ENCODE measurements at regions not wholly inside any gene's neighbourhood (a gene's known extent, or its start where the extent isn't known, plus 50 kb on each side); places are given as distances from the start of the nearest gene placed in this dataset.

DNA sequence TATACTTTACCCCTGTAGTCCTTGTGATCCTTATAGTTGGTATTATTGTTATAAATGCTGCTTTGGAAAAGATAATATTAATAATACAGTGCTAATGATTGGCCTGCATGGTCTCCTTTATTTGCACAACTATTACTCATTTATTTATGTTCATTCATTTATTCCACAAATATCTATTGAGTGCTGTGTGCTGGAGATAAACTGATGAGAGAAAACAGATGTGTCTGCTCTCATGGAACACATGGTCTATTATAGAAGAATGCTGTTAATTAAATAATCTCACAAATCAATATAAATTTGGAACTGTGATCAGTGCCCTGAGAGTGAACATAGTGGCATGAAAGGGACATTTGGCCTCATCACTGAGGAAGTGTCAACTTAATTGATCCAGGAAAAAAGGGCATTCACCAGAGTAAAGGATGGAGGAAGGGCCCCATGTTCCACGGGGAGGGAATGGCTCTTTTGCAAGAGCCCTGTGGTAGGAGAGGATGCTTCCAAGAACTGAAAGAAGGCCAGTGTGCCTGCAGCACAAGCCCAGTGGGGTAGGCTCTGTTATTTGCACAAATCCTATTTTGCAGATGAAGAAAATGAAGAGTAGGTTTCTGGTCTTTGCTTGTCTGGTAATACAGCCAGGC, 91.5 kb upstream of the STK39 start:
- DNase-seq (ENCODE audit: low read depth in 1 of 2, low spot score in 1 of 2): no peak
- Histone ChIP-seq H3K27ac (no peak overlapping the region), H3K36me3 (no peaks in the 10 kb centered on the region), H3K27me3 (no peaks in the 10 kb centered on the region), H3K4me3 (no peak overlapping the region), H3K9me3 (ENCODE audit: low read depth) (no peaks in the 10 kb centered on the region), H3K4me1 (ENCODE audit: low read depth) (no peaks in the 10 kb centered on the region)
- TF ChIP-seq, protein P1, sequence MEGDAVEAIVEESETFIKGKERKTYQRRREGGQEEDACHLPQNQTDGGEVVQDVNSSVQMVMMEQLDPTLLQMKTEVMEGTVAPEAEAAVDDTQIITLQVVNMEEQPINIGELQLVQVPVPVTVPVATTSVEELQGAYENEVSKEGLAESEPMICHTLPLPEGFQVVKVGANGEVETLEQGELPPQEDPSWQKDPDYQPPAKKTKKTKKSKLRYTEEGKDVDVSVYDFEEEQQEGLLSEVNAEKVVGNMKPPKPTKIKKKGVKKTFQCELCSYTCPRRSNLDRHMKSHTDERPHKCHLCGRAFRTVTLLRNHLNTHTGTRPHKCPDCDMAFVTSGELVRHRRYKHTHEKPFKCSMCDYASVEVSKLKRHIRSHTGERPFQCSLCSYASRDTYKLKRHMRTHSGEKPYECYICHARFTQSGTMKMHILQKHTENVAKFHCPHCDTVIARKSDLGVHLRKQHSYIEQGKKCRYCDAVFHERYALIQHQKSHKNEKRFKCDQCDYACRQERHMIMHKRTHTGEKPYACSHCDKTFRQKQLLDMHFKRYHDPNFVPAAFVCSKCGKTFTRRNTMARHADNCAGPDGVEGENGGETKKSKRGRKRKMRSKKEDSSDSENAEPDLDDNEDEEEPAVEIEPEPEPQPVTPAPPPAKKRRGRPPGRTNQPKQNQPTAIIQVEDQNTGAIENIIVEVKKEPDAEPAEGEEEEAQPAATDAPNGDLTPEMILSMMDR (IDR thresholded peaks at IDR 0.05; ENCODE audit: low read depth, low read length): no peak

DNA sequence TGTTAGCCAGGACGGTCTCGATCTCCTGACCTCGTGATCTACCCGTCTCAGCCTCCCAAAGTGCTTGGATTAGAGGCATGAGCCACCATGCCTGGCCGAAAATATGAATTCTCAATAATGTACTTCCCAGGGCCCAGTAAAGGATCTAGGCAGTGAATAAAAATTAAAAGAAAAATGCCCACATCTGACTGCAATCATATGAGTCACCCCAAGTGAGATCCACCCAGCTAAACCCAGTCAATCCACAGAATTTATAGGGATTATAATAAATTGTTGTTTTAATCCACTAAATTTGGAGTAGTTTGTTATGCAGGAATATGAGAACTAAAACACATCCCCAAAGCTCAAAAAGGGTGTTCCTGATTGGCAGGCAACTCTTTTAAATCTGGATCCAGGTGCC, 93.5 kb upstream of the STK39 start:
- Histone ChIP-seq H3K27ac (no peak overlapping the region), H3K9me3 (ENCODE audit: low read depth) (no peaks in the 10 kb centered on the region), H3K27me3 (no peaks in the 10 kb centered on the region), H3K4me3 (no peak overlapping the region), H3K4me1 (ENCODE audit: low read depth) (no peaks in the 10 kb centered on the region), H3K36me3 (no peaks in the 10 kb centered on the region)
- DNase-seq (ENCODE audit: low read depth in 1 of 2, low spot score in 1 of 2): no peak
- TF ChIP-seq, protein P1 (IDR thresholded peaks at IDR 0.05; ENCODE audit: low read depth, low read length): no peak

GRCh38 chr2:168343586-168343985, 96.2 kb upstream of the STK39 start:
- Histone ChIP-seq H3K4me3 (no peak overlapping the region), H3K4me1 (ENCODE audit: low read depth) (no peaks in the 10 kb centered on the region)

DNA sequence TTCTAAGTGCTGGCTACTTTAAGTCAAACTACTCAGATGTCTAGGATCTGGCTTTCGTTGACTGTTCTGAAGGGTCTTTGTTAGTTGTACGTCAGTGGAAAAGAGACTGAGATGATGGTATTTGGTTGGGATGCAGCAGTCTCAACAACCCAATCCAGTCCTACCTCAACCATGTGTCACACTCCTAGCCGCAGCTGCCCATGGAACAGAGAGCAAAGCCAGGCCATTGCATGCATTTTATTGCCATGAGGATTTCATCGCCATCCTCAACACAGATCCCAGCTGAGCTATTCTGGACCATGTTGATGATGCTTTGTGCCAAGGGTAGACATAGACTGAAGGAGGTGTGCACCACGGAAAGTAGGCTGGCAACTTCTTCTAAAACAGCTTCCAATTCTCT, 97.3 kb upstream of the STK39 start:
- TF ChIP-seq, protein P1 (IDR thresholded peaks at IDR 0.05; ENCODE audit: low read depth, low read length): no peak
- Histone ChIP-seq H3K9me3 (ENCODE audit: low read depth) (no peaks in the 10 kb centered on the region), H3K4me3 (no peak overlapping the region), H3K27ac (no peak overlapping the region), H3K27me3 (no peaks in the 10 kb centered on the region), H3K4me1 (ENCODE audit: low read depth) (no peaks in the 10 kb centered on the region), H3K36me3 (no peaks in the 10 kb centered on the region)
- no peak for DNase-seq (ENCODE audit: low read depth in 1 of 2, low spot score in 1 of 2)

More at GRCh38 chr2:168343586-168343985, 96.2 kb upstream of the STK39 start:
- H3K27me3 ChIP-seq: no peaks in the 10 kb centered on the region
- TF ChIP-seq, protein P1 (IDR thresholded peaks at IDR 0.05; ENCODE audit: low read depth, low read length): no peak
- no peaks in the 10 kb centered on the region for H3K36me3 ChIP-seq
- peak in 1 of 2 donors; percentile 18 for DNase-seq (ENCODE audit: low read depth in 1 of 2, low spot score in 1 of 2)
- H3K9me3 ChIP-seq (ENCODE audit: low read depth): no peaks in the 10 kb centered on the region
- H3K27ac ChIP-seq: no peak overlapping the region

DNA sequence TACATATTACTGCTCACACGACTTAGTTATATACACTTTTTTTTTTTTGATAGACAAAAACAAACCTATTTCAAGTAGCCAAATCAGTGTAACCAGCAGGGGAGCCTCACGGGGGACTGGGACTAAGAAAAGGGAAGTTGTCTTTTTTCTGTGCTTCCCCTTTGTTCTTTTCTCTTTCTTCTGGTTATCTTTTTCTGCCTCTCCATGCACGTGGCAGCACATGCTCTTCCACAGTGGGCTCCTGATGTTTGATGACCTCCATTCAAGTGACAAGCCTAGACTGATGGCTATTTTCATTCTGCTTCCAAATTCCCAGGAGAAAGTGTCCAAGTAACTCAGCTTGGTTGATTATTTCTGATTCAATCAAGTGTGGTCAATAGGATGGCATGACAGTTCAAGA, 98.2 kb upstream of the STK39 start:
- H3K36me3 ChIP-seq: no peaks in the 10 kb centered on the region
- no peaks in the 10 kb centered on the region for H3K9me3 ChIP-seq (ENCODE audit: low read depth)
- H3K27me3 ChIP-seq: no peaks in the 10 kb centered on the region
- DNase-seq (ENCODE audit: low read depth in 1 of 2, low spot score in 1 of 2): no peak
- TF ChIP-seq, protein P1 (IDR thresholded peaks at IDR 0.05; ENCODE audit: low read depth, low read length): no peak
- no peak overlapping the region for H3K27ac ChIP-seq
- no peak overlapping the region for H3K4me3 ChIP-seq
- H3K4me1 ChIP-seq (ENCODE audit: low read depth): no peaks in the 10 kb centered on the region
